ENCODE measurements at regions not wholly inside any gene's neighbourhood (a gene's known extent, or its start where the extent isn't known, plus 50 kb on each side); places are given as distances from the start of the nearest gene placed in this dataset.

DNA sequence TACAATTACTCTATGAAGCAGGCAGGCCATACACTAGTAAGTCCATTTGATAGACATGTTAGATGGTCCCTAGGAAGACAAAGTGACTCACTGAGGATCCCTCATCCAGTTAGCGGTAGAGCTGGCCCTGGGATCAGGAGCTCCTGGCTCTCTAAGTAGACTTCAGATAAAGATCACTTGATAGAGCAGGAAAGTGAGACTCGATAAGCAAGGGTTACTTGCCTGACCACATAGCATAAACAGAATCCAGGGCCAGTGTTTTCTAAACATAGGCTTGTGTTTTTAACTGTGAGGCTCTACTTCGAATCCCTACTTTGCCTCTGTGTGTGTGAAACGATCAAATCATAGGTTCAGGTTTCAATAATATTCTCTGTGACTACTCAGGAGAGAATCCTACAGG is 355.2 kb upstream of the TRIB2 start:
- H3K36me3 ChIP-seq (ENCODE audit: insufficient read depth, low read length), result no peaks in the 10 kb centered on the region
- no peak overlapping the region for H3K9ac ChIP-seq (ENCODE audit: low read depth, low read length)
- H3K4me1 ChIP-seq (ENCODE audit: insufficient read depth, low read length), result no peaks in the 10 kb centered on the region
- no peaks in the 10 kb centered on the region; the same call in 1 of the 2 replicates for H3K9me3 ChIP-seq (ENCODE audit: control insufficient read depth, insufficient read depth, low read length)

GRCh38 chr2:12363138-12363537 is 353.6 kb upstream of the TRIB2 start:
- no peaks in the 10 kb centered on the region for H3K36me3 ChIP-seq (ENCODE audit: insufficient read depth, low read length)
- H3K4me1 ChIP-seq (ENCODE audit: insufficient read depth, low read length), result no peaks in the 10 kb centered on the region
- no peak overlapping the region for H3K9ac ChIP-seq (ENCODE audit: low read depth, low read length)
- H3K9me3 ChIP-seq (ENCODE audit: control insufficient read depth, insufficient read depth, low read length), result no peaks in the 10 kb centered on the region; the same call in 1 of the 2 replicates

- Histone ChIP-seq H3K36me3 (ENCODE audit: insufficient read depth, low read length) (no peaks in the 10 kb centered on the region), H3K9me3 (ENCODE audit: control insufficient read depth, insufficient read depth, low read length) (no peaks in the 10 kb centered on the region; the same call in 1 of the 2 replicates), H3K4me1 (ENCODE audit: insufficient read depth, low read length) (no peaks in the 10 kb centered on the region), H3K9ac (ENCODE audit: low read depth, low read length) (no peak overlapping the region)
Measured at GRCh38 chr2:12363569-12363968, 353.2 kb upstream of the TRIB2 start.

DNA sequence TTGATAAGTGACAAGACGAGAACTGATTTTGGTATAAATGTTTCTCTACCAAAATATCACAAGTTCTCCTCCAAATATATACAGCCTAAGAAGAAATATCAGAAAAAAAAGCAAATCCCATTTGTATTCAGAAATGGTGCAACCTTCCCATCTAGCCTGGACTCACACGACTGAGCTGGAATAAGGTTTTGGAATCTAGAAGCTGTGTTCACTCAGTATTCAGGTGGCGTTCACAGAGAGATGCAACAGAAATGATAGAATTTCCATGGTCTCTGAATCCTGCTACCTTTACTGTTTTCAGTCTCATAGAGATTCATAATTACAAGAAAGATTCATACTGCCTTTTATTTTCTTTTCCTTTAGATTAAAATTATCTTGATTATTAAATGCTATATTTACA is 347.2 kb upstream of the TRIB2 start:
- Histone ChIP-seq H3K4me1 (ENCODE audit: insufficient read depth, low read length) (no peaks in the 10 kb centered on the region), H3K9me3 (ENCODE audit: control insufficient read depth, insufficient read depth, low read length) (no peaks in the 10 kb centered on the region; the same call in 1 of the 2 replicates), H3K36me3 (ENCODE audit: insufficient read depth, low read length) (no peaks in the 10 kb centered on the region), H3K9ac (ENCODE audit: low read depth, low read length) (no peak overlapping the region)

DNA sequence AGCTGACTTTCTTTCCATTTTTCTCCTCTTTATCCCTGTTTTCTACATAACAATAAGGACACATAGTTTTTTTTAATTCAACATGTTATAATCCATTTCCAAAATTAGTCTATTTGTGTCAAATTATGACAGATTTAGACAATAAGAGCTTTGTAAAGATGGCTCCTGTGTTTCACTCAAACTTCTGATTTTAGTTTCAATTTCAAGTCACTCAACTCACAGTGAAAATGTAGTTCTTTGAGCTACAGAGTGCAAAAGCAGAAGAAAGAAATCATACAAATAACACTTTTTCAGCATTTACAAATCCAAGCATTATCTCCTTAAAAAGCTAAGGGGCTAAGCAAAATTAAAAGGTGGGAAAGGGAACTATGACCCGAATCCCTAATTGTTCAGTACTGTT is 340.7 kb upstream of the TRIB2 start:
- H3K9me3 ChIP-seq (ENCODE audit: control insufficient read depth, insufficient read depth, low read length), result no peaks in the 10 kb centered on the region
- 0 out of 2 replicates have a peak, but pooled peaks cover 4% of the 10 kb centered on the region for H3K4me1 ChIP-seq (ENCODE audit: insufficient read depth, low read length)
- no peak overlapping the region for H3K9ac ChIP-seq (ENCODE audit: low read depth, low read length)
- H3K36me3 ChIP-seq (ENCODE audit: insufficient read depth, low read length), result no peaks in the 10 kb centered on the region

DNA sequence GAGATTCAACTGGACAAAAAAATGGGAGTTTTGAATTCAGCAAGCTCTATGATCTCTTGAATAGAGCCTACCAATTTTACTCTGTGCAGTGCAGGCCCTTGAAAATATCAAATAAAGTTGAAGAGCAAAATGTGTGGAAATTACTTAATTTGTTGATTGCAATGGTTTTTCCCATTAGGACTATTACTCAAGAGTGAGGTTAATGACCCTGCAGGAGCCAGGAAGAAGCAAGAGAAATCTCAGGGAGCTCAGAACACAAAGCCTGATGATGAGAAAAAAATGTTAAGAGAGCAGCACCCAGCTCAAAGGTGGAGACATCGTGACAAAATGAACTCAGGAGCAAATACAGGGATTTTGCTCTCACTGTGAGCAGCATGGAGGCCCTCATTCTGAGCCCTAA is 337.6 kb upstream of the TRIB2 start:
- H3K9me3 ChIP-seq (ENCODE audit: control insufficient read depth, insufficient read depth, low read length), result no peaks in the 10 kb centered on the region
- H3K36me3 ChIP-seq (ENCODE audit: insufficient read depth, low read length), result no peaks in the 10 kb centered on the region
- H3K4me1 ChIP-seq (ENCODE audit: insufficient read depth, low read length), result peaks cover 8% of the 10 kb centered on the region; the same call in 1 of the 2 replicates
- no peak overlapping the region for H3K9ac ChIP-seq (ENCODE audit: low read depth, low read length)

- H3K4me1 ChIP-seq (ENCODE audit: insufficient read depth, low read length), result peaks cover 5% of the 10 kb centered on the region; the same call in 1 of the 2 replicates
- H3K9me3 ChIP-seq (ENCODE audit: control insufficient read depth, insufficient read depth, low read length), result no peaks in the 10 kb centered on the region; the same call in 1 of the 2 replicates
- no peak overlapping the region for H3K9ac ChIP-seq (ENCODE audit: low read depth, low read length)
- H3K36me3 ChIP-seq (ENCODE audit: insufficient read depth, low read length), result no peaks in the 10 kb centered on the region
Measured at GRCh38 chr2:12381543-12382325, 335.0 kb upstream of the TRIB2 start.

- H3K36me3 ChIP-seq (ENCODE audit: insufficient read depth, low read length), result no peaks in the 10 kb centered on the region
- H3K9me3 ChIP-seq (ENCODE audit: control insufficient read depth, insufficient read depth, low read length), result no peaks in the 10 kb centered on the region; the same call in 1 of the 2 replicates
- H3K4me1 ChIP-seq (ENCODE audit: insufficient read depth, low read length), result peaks cover 4% of the 10 kb centered on the region; the same call in 1 of the 2 replicates
- no peak overlapping the region for H3K9ac ChIP-seq (ENCODE audit: low read depth, low read length)
Measured at GRCh38 chr2:12382366-12382765, 334.4 kb upstream of the TRIB2 start.

DNA sequence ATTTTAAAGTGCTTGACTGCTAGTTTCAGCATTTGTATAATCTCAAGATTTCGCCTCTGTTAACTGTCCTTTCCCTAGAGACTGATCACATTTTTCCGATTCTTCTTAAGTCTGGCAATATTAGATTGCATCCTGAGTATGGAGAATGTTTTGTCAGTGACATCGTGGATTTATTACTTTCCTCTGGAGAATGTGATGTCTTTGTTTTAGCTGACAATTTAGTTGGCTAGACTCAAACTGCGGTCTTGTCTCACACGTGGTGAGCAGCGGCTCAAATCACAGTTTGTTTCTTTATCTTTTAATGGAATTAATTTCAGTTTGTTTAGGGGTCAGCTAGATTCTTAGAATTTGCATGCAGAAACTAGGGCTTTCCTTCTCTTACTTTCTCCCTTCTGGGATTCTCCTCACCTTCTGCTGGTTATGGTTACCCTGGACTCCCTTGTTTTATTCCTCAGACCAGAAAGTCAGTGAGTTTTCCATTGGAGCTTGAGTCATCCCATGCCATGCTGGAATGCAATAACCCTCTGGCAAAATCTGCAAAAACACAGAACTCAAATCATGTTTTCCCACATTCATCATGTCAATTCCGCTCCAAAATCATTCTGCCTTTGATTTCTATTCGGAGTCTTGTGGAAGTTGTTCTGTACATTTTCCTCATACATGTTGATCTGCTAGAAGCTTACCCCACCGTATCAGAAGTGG is 327.2 kb upstream of the TRIB2 start:
- H3K9me3 ChIP-seq (ENCODE audit: control insufficient read depth, insufficient read depth, low read length), result no peaks in the 10 kb centered on the region; the same call in 1 of the 2 replicates
- no peaks in the 10 kb centered on the region for H3K4me1 ChIP-seq (ENCODE audit: insufficient read depth, low read length)
- no peak overlapping the region for H3K9ac ChIP-seq (ENCODE audit: low read depth, low read length)
- no peaks in the 10 kb centered on the region for H3K36me3 ChIP-seq (ENCODE audit: insufficient read depth, low read length)

GRCh38 chr2:12391116-12391515 is 325.6 kb upstream of the TRIB2 start:
- no peak overlapping the region for H3K9ac ChIP-seq (ENCODE audit: low read depth, low read length)
- no peaks in the 10 kb centered on the region for H3K9me3 ChIP-seq (ENCODE audit: control insufficient read depth, insufficient read depth, low read length)
- H3K4me1 ChIP-seq (ENCODE audit: insufficient read depth, low read length), result no peaks in the 10 kb centered on the region
- H3K36me3 ChIP-seq (ENCODE audit: insufficient read depth, low read length), result no peaks in the 10 kb centered on the region

GRCh38 chr2:12396699-12397098 is 320.0 kb upstream of the TRIB2 start:
- Histone ChIP-seq H3K9ac (ENCODE audit: low read depth, low read length) (no peak overlapping the region), H3K9me3 (ENCODE audit: control insufficient read depth, insufficient read depth, low read length) (peaks cover 3% of the 10 kb centered on the region; the same call in 1 of the 2 replicates), H3K4me1 (ENCODE audit: insufficient read depth, low read length) (peaks cover 24% of the 10 kb centered on the region), H3K36me3 (ENCODE audit: insufficient read depth, low read length) (no peaks in the 10 kb centered on the region; the same call in 1 of the 2 replicates)

GRCh38 chr2:12397854-12398253 is 318.9 kb upstream of the TRIB2 start:
- Histone ChIP-seq H3K36me3 (ENCODE audit: insufficient read depth, low read length) (peaks cover 2% of the 10 kb centered on the region; the same call in 1 of the 2 replicates), H3K9ac (ENCODE audit: low read depth, low read length) (no peak overlapping the region), H3K4me1 (ENCODE audit: insufficient read depth, low read length) (peaks cover 24% of the 10 kb centered on the region), H3K9me3 (ENCODE audit: control insufficient read depth, insufficient read depth, low read length) (peaks cover 7% of the 10 kb centered on the region; the same call in 1 of the 2 replicates)

DNA sequence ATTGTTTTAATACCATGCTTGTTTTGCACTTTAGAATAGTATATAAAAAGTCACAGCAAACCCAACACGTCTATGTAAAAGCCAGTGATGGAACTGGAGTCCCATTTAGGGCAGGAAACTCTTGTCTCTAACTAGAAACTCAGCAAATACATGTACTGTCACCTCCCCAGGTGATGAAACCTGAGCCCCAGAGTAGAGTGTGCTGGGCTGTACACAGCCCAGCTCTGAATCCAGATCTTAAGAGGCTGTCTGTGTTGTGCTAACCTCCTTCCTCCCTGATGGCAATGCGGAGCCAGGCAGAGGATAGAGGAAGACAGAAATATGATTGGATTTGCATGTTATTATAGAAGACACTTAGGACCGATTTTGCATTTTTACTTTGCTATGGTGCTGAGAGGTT is 317.5 kb upstream of the TRIB2 start:
- Histone ChIP-seq H3K9me3 (ENCODE audit: control insufficient read depth, insufficient read depth, low read length) (peaks cover 17% of the 10 kb centered on the region; the same call in 1 of the 2 replicates), H3K36me3 (ENCODE audit: insufficient read depth, low read length) (peaks cover 2% of the 10 kb centered on the region), H3K4me1 (ENCODE audit: insufficient read depth, low read length) (peaks cover 24% of the 10 kb centered on the region), H3K9ac (ENCODE audit: low read depth, low read length) (no peak overlapping the region)

- Histone ChIP-seq H3K4me1 (ENCODE audit: insufficient read depth, low read length) (peaks cover 24% of the 10 kb centered on the region), H3K9ac (ENCODE audit: low read depth, low read length) (no peak overlapping the region), H3K9me3 (ENCODE audit: control insufficient read depth, insufficient read depth, low read length) (peaks cover 17% of the 10 kb centered on the region; the same call in 1 of the 2 replicates), H3K36me3 (ENCODE audit: insufficient read depth, low read length) (peaks cover 2% of the 10 kb centered on the region)
Measured at GRCh38 chr2:12400543-12400942, 316.2 kb upstream of the TRIB2 start.
